ENCODE measurements at regions not wholly inside any gene's neighbourhood (a gene's known extent, or its start where the extent isn't known, plus 50 kb on each side); places are given as distances from the start of the nearest gene placed in this dataset.

DNA sequence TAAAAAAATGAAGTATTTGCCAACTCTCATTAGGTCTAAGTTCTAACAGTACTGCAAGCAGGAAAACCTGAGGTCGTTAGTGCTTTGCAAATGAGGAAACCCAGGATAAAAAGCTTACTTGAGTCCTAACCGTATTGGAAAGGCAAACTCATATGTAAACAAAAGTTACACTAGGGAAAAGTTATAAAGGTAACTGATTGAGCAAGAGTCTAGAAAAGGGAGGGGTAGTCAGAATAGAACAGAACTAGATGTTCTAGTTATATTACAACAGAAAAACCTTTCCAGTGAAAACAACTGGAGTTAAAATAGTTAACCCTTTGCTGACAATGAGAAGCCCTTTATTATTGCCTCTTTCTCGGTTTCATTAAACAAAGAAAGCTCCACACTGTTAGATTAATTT is 66.4 kb upstream of the MAOA start:
- Mint-ChIP-seq H3K27me3 (no peaks in the 10 kb centered on the region), H3K36me3 (no peaks in the 10 kb centered on the region), H3K4me1 (no peaks in the 10 kb centered on the region), H3K27ac (no peak overlapping the region), H3K9me3 (no peaks in the 10 kb centered on the region), H3K4me3 (no peak overlapping the region)
- ATAC-seq, result no peak

DNA sequence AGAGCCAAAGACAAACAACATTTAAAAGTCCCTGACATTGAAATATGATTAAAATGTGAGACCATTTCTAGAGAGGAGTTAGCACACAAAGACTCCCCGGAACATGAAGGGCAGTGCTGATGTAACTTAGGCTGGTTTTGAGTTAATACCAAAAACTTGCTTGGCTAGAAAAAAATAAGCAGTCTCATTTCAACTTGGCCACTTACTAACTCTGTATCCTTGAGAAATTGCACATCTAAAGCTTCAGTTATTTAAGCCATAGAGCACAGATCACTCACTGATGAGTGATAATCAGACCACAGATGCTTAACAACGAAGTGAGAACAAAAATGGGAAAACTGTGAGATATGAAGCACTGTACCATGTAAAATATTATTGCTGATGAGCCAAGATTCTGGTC is 65.9 kb upstream of the MAOA start:
- no peaks in the 10 kb centered on the region for H3K9me3 Mint-ChIP-seq
- no peaks in the 10 kb centered on the region for H3K36me3 Mint-ChIP-seq
- no peak overlapping the region for H3K27ac Mint-ChIP-seq
- H3K4me3 Mint-ChIP-seq, result no peak overlapping the region
- no peak for ATAC-seq
- H3K27me3 Mint-ChIP-seq, result no peaks in the 10 kb centered on the region
- no peaks in the 10 kb centered on the region for H3K4me1 Mint-ChIP-seq

DNA sequence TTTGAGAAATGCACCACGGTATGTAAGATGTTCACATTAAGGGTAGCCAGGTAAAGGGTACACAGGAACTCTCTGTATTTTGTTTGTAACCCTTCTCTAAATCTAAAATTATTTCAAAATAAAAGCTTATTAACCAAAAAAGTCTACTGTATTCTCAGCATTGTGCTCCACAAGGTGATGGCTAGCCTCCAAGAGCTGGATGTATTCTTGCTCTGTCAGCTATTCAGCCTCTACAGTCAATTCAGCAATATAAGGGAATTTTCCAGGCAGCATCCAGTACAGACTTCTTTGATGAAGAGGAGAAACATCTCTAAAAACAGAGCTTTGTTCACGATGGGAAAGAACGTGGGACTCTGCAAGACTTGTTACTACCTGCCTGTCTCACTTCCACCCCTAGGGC is 63.5 kb upstream of the MAOA start:
- Mint-ChIP-seq H3K27ac (no peak overlapping the region), H3K9me3 (no peaks in the 10 kb centered on the region), H3K4me1 (no peaks in the 10 kb centered on the region), H3K36me3 (no peaks in the 10 kb centered on the region), H3K27me3 (no peaks in the 10 kb centered on the region), H3K4me3 (no peak overlapping the region)
- ATAC-seq, result no peak

DNA sequence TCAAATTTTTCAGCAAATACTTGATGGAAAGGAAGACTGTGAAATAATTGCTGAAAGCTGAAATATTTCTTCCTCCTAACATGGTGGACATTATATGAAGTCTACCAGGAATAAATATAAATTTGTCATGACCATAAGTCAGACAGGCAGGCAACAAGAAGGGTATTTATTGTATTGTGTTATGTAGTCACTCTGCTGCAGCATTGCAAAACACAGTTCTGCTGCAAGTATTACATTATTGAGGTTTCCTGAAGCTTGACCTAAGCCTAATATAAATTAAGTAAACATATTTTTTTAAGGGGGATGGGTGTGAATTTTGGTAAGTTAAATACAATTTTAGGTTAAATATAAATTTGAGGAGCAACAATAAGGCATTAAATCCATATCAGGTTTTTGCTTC is 60.2 kb upstream of the MAOA start:
- Mint-ChIP-seq H3K4me1 (no peaks in the 10 kb centered on the region), H3K36me3 (no peaks in the 10 kb centered on the region), H3K27me3 (no peaks in the 10 kb centered on the region), H3K9me3 (no peaks in the 10 kb centered on the region), H3K4me3 (no peak overlapping the region), H3K27ac (no peak overlapping the region)
- ATAC-seq, result no peak

DNA sequence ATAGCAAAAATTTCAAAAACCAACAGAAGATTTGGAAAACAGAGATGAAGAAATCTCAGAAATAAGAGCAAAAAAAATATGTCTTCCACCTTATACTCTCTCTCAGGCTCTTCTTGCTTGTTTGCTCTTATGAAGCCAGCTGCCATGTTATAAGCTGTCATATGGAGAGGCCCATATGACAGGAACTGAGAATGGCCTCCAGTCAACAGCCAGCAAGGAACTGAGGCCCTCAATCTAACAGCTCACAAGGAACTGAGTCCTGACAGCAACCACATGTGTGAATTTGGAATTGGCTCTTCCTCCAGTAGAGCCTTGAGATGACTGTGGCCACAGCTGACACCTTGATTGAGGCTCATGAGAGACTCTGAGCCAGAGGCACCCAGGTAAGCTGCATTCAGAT is 51.3 kb upstream of the MAOA start:
- Mint-ChIP-seq H3K27me3 (no peaks in the 10 kb centered on the region), H3K4me3 (no peak overlapping the region), H3K27ac (no peak overlapping the region), H3K36me3 (no peaks in the 10 kb centered on the region), H3K4me1 (no peaks in the 10 kb centered on the region), H3K9me3 (no peaks in the 10 kb centered on the region)
- no peak for ATAC-seq

DNA sequence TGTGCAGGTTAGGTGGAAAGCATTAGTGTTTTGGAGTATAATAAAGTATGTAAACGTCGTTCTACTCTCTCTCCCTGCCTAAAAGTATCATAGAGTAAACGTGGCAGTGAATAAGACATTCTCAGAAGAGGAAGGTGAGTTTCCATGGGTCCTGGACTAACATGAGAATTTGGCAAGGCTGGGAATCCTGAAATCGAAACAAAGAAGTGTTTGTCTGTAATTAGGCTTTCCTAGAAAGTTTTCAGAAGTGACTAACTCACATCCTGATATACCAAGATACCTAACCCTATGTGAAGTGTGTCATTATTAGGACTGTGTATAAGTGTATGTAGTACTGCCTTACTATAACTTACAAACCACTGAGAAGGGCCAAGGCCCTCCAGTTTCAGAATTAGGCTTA is 50.7 kb upstream of the MAOA start:
- H3K36me3 Mint-ChIP-seq, result no peaks in the 10 kb centered on the region
- H3K4me3 Mint-ChIP-seq, result no peak overlapping the region
- H3K4me1 Mint-ChIP-seq, result no peaks in the 10 kb centered on the region
- no peaks in the 10 kb centered on the region for H3K27me3 Mint-ChIP-seq
- no peaks in the 10 kb centered on the region for H3K9me3 Mint-ChIP-seq
- H3K27ac Mint-ChIP-seq, result no peak overlapping the region
- ATAC-seq, result no peak

All from stimulated activated memory B cell treated with anti-CD40 and anti-IgM and Interleukin-4, amounts not matched to agents 10 μg/mL and 1 μg/mL and 100 μg/mL, for 72 hours (primary cell).